ENCODE measurements at regions not wholly inside any gene's neighbourhood (a gene's known extent, or its start where the extent isn't known, plus 50 kb on each side); places are given as distances from the start of the nearest gene placed in this dataset.
"Not testable (repeated sequence)": the region's sequence is repeated elsewhere in the genome, so short reads cannot be mapped to it uniquely, and the experiment has no call there.

- peaks cover 0 to 20% (median 8%) of the 10 kb centered on the region in 7 donors for H3K9me3 Mint-ChIP-seq
- Histone ChIP-seq H3K36me3 (ENCODE audit: control insufficient read depth, insufficient read depth, low read length) (no peaks in the 10 kb centered on the region), H3K9me3 (ENCODE audit: control insufficient read depth in 2 of 2, low read length in 2 of 2) (no peaks in the 10 kb centered on the region), H3K4me3 (ENCODE audit: low read depth, low read length) (no peak overlapping the region), H3K27ac (ENCODE audit: insufficient read depth, low read length, poor library complexity, severe bottlenecking) (no peak overlapping the region), H3K4me1 (ENCODE audit: control insufficient read depth, insufficient read depth, low read length, poor library complexity, severe bottlenecking) (no peaks in the 10 kb centered on the region), H3K27me3 (ENCODE audit: control insufficient read depth, insufficient read depth, low read length) (no peaks in the 10 kb centered on the region)
- H3K27me3 Mint-ChIP-seq: no peaks in the 10 kb centered on the region
- no peak overlapping the region for H3K4me3 Mint-ChIP-seq
- DNase-seq (no peak), ATAC-seq (ENCODE audit: low read depth in 2 of 2) (no peak)
- no peaks in the 10 kb centered on the region for H3K4me1 Mint-ChIP-seq
- H3K36me3 Mint-ChIP-seq: no peaks in the 10 kb centered on the region
- H3K27ac Mint-ChIP-seq: no peak overlapping the region
Measured at GRCh38 chr18:34329840-34330239, 105.1 kb upstream of the NOL4 start.

DNA sequence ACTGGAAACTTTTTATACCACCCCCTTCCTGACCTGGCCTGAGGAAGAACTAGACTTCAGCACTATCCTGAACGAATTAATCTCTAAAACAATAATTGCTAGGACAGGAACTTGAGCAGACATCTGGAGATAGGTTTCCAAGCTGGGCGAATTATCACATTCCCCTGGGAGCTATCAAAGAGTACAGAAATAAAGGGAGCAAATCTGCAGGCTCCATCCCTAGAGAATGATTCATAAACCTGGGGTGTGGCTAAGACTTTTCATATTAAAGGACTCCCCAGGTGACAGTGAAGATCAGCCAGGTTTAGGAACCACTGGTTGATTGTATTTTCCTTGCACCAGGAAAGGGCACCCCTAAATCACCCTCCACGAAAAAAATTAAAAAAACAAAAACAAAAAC is 105.6 kb upstream of the NOL4 start:
- H3K36me3 ChIP-seq (ENCODE audit: control insufficient read depth, insufficient read depth, low read length): no peaks in the 10 kb centered on the region
- Mint-ChIP-seq H3K9me3 (peaks cover 0 to 20% (median 8%) of the 10 kb centered on the region in 7 donors), H3K27me3 (no peaks in the 10 kb centered on the region), H3K36me3 (no peaks in the 10 kb centered on the region), H3K4me3 (no peak overlapping the region), H3K4me1 (no peaks in the 10 kb centered on the region), H3K27ac (no peak overlapping the region)
- DNase-seq (no peak), ATAC-seq (ENCODE audit: low read depth in 2 of 2) (no peak)
- H3K4me3 ChIP-seq (ENCODE audit: low read depth, low read length): no peak overlapping the region
- no peaks in the 10 kb centered on the region for H3K4me1 ChIP-seq (ENCODE audit: control insufficient read depth, insufficient read depth, low read length, poor library complexity, severe bottlenecking)
- no peaks in the 10 kb centered on the region for H3K27me3 ChIP-seq (ENCODE audit: control insufficient read depth, insufficient read depth, low read length)
- no peak overlapping the region for H3K27ac ChIP-seq (ENCODE audit: insufficient read depth, low read length, poor library complexity, severe bottlenecking)
- no peaks in the 10 kb centered on the region for H3K9me3 ChIP-seq (ENCODE audit: control insufficient read depth in 2 of 2, low read length in 2 of 2)

DNA sequence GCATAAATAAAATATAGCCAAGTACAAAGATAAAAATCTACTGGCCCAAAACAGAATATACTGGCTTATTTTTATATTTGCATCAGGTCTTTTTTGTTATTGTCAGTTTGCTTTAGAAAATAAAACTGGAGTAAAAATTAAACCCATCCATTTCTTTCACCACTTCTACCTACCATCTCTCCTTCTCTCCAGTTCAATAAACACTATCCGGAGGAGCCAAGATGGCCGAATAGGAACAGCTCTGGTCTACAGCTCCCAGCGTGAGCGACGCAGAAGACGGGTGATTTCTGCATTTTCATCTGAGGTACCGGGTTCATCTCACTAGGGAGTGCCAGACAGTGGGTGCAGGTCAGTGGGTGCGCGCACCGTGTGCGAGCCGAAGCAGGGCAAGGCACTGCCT is 106.2 kb upstream of the NOL4 start:
- not testable (repeated sequence) for H3K4me3 ChIP-seq (ENCODE audit: low read depth, low read length); H3K4me1 ChIP-seq (ENCODE audit: control insufficient read depth, insufficient read depth, low read length, poor library complexity, severe bottlenecking); H3K4me1 Mint-ChIP-seq; H3K9me3 ChIP-seq (ENCODE audit: control insufficient read depth in 2 of 2, low read length in 2 of 2); H3K36me3 Mint-ChIP-seq; H3K27ac ChIP-seq (ENCODE audit: insufficient read depth, low read length, poor library complexity, severe bottlenecking); H3K36me3 ChIP-seq (ENCODE audit: control insufficient read depth, insufficient read depth, low read length); DNase-seq; H3K27me3 ChIP-seq (ENCODE audit: control insufficient read depth, insufficient read depth, low read length); H3K27ac Mint-ChIP-seq; ATAC-seq (ENCODE audit: low read depth in 2 of 2); H3K4me3 Mint-ChIP-seq; H3K27me3 Mint-ChIP-seq
- peaks cover 0 to 20% (median 7%) of the 10 kb centered on the region in 7 donors for H3K9me3 Mint-ChIP-seq

GRCh38 chr18:34331343-34331742 is 106.6 kb upstream of the NOL4 start:
- H3K27ac ChIP-seq (ENCODE audit: insufficient read depth, low read length, poor library complexity, severe bottlenecking); ATAC-seq (ENCODE audit: low read depth in 2 of 2); H3K27ac Mint-ChIP-seq; H3K36me3 ChIP-seq (ENCODE audit: control insufficient read depth, insufficient read depth, low read length); H3K4me3 ChIP-seq (ENCODE audit: low read depth, low read length); H3K27me3 ChIP-seq (ENCODE audit: control insufficient read depth, insufficient read depth, low read length); H3K4me1 Mint-ChIP-seq; H3K27me3 Mint-ChIP-seq; H3K4me1 ChIP-seq (ENCODE audit: control insufficient read depth, insufficient read depth, low read length, poor library complexity, severe bottlenecking); H3K4me3 Mint-ChIP-seq; DNase-seq; H3K9me3 ChIP-seq (ENCODE audit: control insufficient read depth in 2 of 2, low read length in 2 of 2); H3K36me3 Mint-ChIP-seq: not testable (repeated sequence)
- H3K9me3 Mint-ChIP-seq: peaks cover 0 to 20% (median 7%) of the 10 kb centered on the region in 7 donors

GRCh38 chr18:34339155-34339554 is 114.4 kb upstream of the NOL4 start:
- H3K9me3 ChIP-seq (ENCODE audit: control insufficient read depth in 2 of 2, low read length in 2 of 2): no peaks in the 10 kb centered on the region
- H3K9me3 Mint-ChIP-seq: peaks cover 1 to 11% (median 8%) of the 10 kb centered on the region in 7 donors

DNA sequence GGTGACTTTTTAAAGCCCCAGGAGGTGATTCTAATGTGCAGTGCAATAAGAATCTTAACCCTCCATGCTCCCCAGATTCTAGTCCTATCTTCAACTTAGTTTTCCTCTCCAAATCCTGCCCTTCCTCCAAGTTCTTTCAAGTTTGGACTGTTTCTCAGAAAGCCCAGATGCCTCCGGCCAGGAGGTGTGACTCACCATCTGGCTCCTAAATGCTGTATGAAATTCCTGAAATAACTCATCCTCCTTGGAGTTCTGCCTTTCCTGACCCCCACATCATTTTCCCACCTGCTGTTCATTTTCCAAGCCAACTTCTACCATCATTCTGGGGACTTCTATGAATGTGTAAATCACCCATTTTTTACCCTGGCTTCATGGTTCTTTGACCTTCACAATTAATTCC is 118.2 kb upstream of the NOL4 start:
- peaks cover 2 to 17% (median 10%) of the 10 kb centered on the region in 7 donors for H3K9me3 Mint-ChIP-seq
- H3K4me1 Mint-ChIP-seq: no peaks in the 10 kb centered on the region
- H3K4me3 ChIP-seq (ENCODE audit: low read depth, low read length): no peak overlapping the region
- no peak overlapping the region for H3K4me3 Mint-ChIP-seq
- no peaks in the 10 kb centered on the region for H3K4me1 ChIP-seq (ENCODE audit: control insufficient read depth, insufficient read depth, low read length, poor library complexity, severe bottlenecking)
- H3K27ac ChIP-seq (ENCODE audit: insufficient read depth, low read length, poor library complexity, severe bottlenecking): no peak overlapping the region
- ATAC-seq (ENCODE audit: low read depth in 2 of 2) (no peak), DNase-seq (no peak)
- H3K27ac Mint-ChIP-seq: no peak overlapping the region
- peaks cover 0 to 5% of the 10 kb centered on the region in 2 experiments for H3K9me3 ChIP-seq (ENCODE audit: control insufficient read depth in 2 of 2, low read length in 2 of 2)
- H3K36me3 ChIP-seq (ENCODE audit: control insufficient read depth, insufficient read depth, low read length): no peaks in the 10 kb centered on the region
- no peaks in the 10 kb centered on the region for H3K27me3 ChIP-seq (ENCODE audit: control insufficient read depth, insufficient read depth, low read length)
- no peaks in the 10 kb centered on the region for H3K27me3 Mint-ChIP-seq
- H3K36me3 Mint-ChIP-seq: no peaks in the 10 kb centered on the region

More at GRCh38 chr18:34339155-34339554, 114.4 kb upstream of the NOL4 start:
- Histone ChIP-seq H3K4me3 (ENCODE audit: low read depth, low read length) (no peak overlapping the region), H3K4me1 (ENCODE audit: control insufficient read depth, insufficient read depth, low read length, poor library complexity, severe bottlenecking) (no peaks in the 10 kb centered on the region), H3K27ac (ENCODE audit: insufficient read depth, low read length, poor library complexity, severe bottlenecking) (no peak overlapping the region), H3K36me3 (ENCODE audit: control insufficient read depth, insufficient read depth, low read length) (no peaks in the 10 kb centered on the region), H3K27me3 (ENCODE audit: control insufficient read depth, insufficient read depth, low read length) (no peaks in the 10 kb centered on the region)
- no peaks in the 10 kb centered on the region for H3K27me3 Mint-ChIP-seq
- H3K4me1 Mint-ChIP-seq: no peaks in the 10 kb centered on the region
- H3K36me3 Mint-ChIP-seq: no peaks in the 10 kb centered on the region
- H3K27ac Mint-ChIP-seq: no peak overlapping the region
- no peak overlapping the region for H3K4me3 Mint-ChIP-seq
- DNase-seq (no peak), ATAC-seq (ENCODE audit: low read depth in 2 of 2) (no peak)

DNA sequence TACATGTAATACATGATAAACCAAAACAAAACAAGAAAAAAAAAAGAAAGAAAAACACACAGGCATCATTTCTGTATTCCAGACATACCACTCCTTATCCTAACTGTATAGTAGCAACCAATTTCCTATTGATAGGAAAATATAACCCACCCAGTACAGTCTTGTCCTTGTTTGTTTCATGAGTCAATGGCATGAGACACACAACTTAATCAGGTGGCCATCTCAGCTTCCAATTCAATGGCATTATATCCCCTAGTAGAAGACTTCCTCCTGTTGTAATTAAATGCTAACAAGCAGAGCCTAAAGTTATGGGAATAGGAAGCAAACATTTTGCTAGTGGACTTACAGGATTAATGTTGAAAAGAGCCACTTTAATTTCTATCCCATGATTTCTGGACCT is 121.0 kb upstream of the NOL4 start:
- DNase-seq (no peak), ATAC-seq (ENCODE audit: low read depth in 2 of 2) (no peak)
- Histone ChIP-seq H3K36me3 (ENCODE audit: control insufficient read depth, insufficient read depth, low read length) (no peaks in the 10 kb centered on the region), H3K4me1 (ENCODE audit: control insufficient read depth, insufficient read depth, low read length, poor library complexity, severe bottlenecking) (no peaks in the 10 kb centered on the region), H3K27me3 (ENCODE audit: control insufficient read depth, insufficient read depth, low read length) (no peaks in the 10 kb centered on the region), H3K4me3 (ENCODE audit: low read depth, low read length) (no peak overlapping the region), H3K9me3 (ENCODE audit: control insufficient read depth in 2 of 2, low read length in 2 of 2) (peaks cover 0 to 5% of the 10 kb centered on the region in 2 experiments), H3K27ac (ENCODE audit: insufficient read depth, low read length, poor library complexity, severe bottlenecking) (no peak overlapping the region)
- H3K27ac Mint-ChIP-seq: no peak overlapping the region
- H3K27me3 Mint-ChIP-seq: no peaks in the 10 kb centered on the region
- no peaks in the 10 kb centered on the region for H3K4me1 Mint-ChIP-seq
- H3K36me3 Mint-ChIP-seq: no peaks in the 10 kb centered on the region
- no peak overlapping the region for H3K4me3 Mint-ChIP-seq
- H3K9me3 Mint-ChIP-seq: peaks cover 5 to 34% (median 13%) of the 10 kb centered on the region in 7 donors

GRCh38 chr18:34350778-34351177 is 126.1 kb upstream of the NOL4 start:
- ATAC-seq (ENCODE audit: low read depth in 2 of 2) (no peak), DNase-seq (no peak)
- Histone ChIP-seq H3K4me1 (ENCODE audit: control insufficient read depth, insufficient read depth, low read length, poor library complexity, severe bottlenecking) (no peaks in the 10 kb centered on the region), H3K27ac (ENCODE audit: insufficient read depth, low read length, poor library complexity, severe bottlenecking) (no peak overlapping the region), H3K27me3 (ENCODE audit: control insufficient read depth, insufficient read depth, low read length) (no peaks in the 10 kb centered on the region), H3K36me3 (ENCODE audit: control insufficient read depth, insufficient read depth, low read length) (no peaks in the 10 kb centered on the region), H3K9me3 (ENCODE audit: control insufficient read depth in 2 of 2, low read length in 2 of 2) (peaks cover 0 to 5% of the 10 kb centered on the region in 2 experiments), H3K4me3 (ENCODE audit: low read depth, low read length) (no peak overlapping the region)
- peaks cover 2 to 35% (median 6%) of the 10 kb centered on the region in 7 donors for H3K9me3 Mint-ChIP-seq
- no peak overlapping the region for H3K4me3 Mint-ChIP-seq
- no peaks in the 10 kb centered on the region for H3K4me1 Mint-ChIP-seq
- H3K36me3 Mint-ChIP-seq: no peaks in the 10 kb centered on the region
- H3K27ac Mint-ChIP-seq: no peak overlapping the region
- no peaks in the 10 kb centered on the region for H3K27me3 Mint-ChIP-seq

Data from CD4-positive, CD25-positive, alpha-beta regulatory T cell (primary cell).